Ovary (tissue), 7 donors: ENCODE measurements at regions not wholly inside any gene's neighbourhood (a gene's known extent, or its start where the extent isn't known, plus 50 kb on each side); places are given as distances from the start of the nearest gene placed in this dataset.

Source experiments
- DNase-seq, 5 donors: peaks; one replicate each; pipeline ENCODE4 v3.0.0-alpha.2; 2019 to 2020
- H3K27ac ChIP-seq, 2 donors: fragments of 200-600 bp; one replicate each; pipeline versions ENCODE4 v1.5.1 to v1.8.0; 2019 to 2022
- H3K27me3 ChIP-seq: fragments of 200-600 bp; one replicate; pipeline ENCODE4 v1.8.0; 2022
- H3K36me3 ChIP-seq: fragments of 200-600 bp; sonication (generic); one replicate; pipeline ENCODE4 v1.5.1; 2019
- H3K4me1 ChIP-seq: one replicate; pipeline ENCODE4 v1.8.1; 2013; ENCODE audit warnings: mild to moderate bottlenecking, moderate library complexity; ENCODE audit not compliant: insufficient read depth
- H3K4me3 ChIP-seq: fragments of 200-600 bp; sonication (generic); one replicate; pipeline ENCODE4 v1.5.1; 2017
- H3K9me3 ChIP-seq, 2 donors: fragments of 200-600 bp in 1 of 2; sonication (generic) in 1 of 2; one replicate each; pipeline versions ENCODE4 v1.5.1 to v1.8.1; 2013 to 2019; ENCODE audit warnings: mild to moderate bottlenecking in 1 of 2, moderate library complexity in 1 of 2
- EP300 ChIP-seq: sonication (generic); formaldehyde crosslinking; IDR thresholded peaks from one replicate; pipeline ENCODE4 v1.6.1; 2017; ENCODE audit warnings: antibody characterized with exemption
- POLR2A ChIP-seq: fragments of 450-650 bp; IDR thresholded peaks from one replicate; pipeline ENCODE4 v1.6.1; 2017; ENCODE audit warnings: antibody characterized with exemption, mild to moderate bottlenecking, moderate library complexity
- WGBS, 3 donors: extraction: QIAGEN DNeasy Blood & Tissue Kit in 1 of 3; methylation state at CpG; one replicate each; pipeline versions ENCODE4 v1.1.5 to v1.1.7; 2013 to 2017; 5-methylcytosine and 5-hydroxymethylcytosine counted together
- intact Hi-C, 4 donors: fragments of 100-400 bp; cut with DNase I; formaldehyde crosslinking; loops; one replicate each; pipeline versions ENCODE4 v1.11.0 to v1.15.1; 2022 to 2023
- TF ChIP-seq, protein P1 (sequence below), 3 donors: fragments of 450-650 bp in 2 of 3; fragments of 200-600 bp in 1 of 3; IDR thresholded peaks; one replicate each; pipeline versions ENCODE4 v1.5.1 to v1.8.0; 2016 to 2022; ENCODE audit warnings: antibody characterized with exemption in 3 of 3, mild to moderate bottlenecking in 1 of 3
- donor health status: DM: no; HTN: no; CAD: no; lungs with moderate emphysema.
- donor health status: DM: no; HTN: no; CAD: no.
- donor health status: Bipolar disorder and iron deficiency.
- donor health status: DM: no; HTN: no; CAD: no.
- donor health status: DM: yes; HTN: yes; CAD: no.

DNA sequence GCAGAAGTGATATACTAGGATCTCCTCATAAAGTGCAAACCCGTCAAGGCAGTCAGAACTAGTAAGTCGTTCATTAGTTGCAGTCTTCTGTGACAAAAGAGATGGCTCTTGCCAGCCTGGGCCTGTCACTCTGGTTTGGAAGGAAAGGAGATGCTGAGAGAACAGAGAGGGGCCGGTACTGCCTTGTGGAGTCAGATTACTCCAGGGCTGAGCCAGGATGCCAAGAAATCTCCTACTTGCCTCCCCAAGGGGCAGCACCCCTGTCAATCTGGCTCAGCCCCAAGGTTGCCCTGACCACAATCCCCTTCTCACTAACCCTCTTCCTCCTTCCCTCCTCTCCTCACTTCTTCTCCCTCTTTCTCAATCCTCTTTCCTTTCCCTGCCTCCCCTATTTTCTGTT is 62.9 kb upstream of the ASPRV1 start:
- no peaks in the 10 kb centered on the region for H3K36me3 ChIP-seq
- DNase-seq, result no peak
- H3K27ac ChIP-seq, result no peak overlapping the region
- 69 to 75% (median 74%) methylated on average over 3 of the region's 3 CpGs for WGBS, 3 donors
- intact Hi-C loops, result no loop called here
- H3K9me3 ChIP-seq, result no peaks in the 10 kb centered on the region
- H3K4me3 ChIP-seq, result no peak overlapping the region
- H3K4me1 ChIP-seq, result peaks cover 2% of the 10 kb centered on the region
- no peaks in the 10 kb centered on the region for H3K27me3 ChIP-seq
- TF ChIP-seq EP300, result no peak
- no peak for TF ChIP-seq POLR2A
- TF ChIP-seq, protein P1, sequence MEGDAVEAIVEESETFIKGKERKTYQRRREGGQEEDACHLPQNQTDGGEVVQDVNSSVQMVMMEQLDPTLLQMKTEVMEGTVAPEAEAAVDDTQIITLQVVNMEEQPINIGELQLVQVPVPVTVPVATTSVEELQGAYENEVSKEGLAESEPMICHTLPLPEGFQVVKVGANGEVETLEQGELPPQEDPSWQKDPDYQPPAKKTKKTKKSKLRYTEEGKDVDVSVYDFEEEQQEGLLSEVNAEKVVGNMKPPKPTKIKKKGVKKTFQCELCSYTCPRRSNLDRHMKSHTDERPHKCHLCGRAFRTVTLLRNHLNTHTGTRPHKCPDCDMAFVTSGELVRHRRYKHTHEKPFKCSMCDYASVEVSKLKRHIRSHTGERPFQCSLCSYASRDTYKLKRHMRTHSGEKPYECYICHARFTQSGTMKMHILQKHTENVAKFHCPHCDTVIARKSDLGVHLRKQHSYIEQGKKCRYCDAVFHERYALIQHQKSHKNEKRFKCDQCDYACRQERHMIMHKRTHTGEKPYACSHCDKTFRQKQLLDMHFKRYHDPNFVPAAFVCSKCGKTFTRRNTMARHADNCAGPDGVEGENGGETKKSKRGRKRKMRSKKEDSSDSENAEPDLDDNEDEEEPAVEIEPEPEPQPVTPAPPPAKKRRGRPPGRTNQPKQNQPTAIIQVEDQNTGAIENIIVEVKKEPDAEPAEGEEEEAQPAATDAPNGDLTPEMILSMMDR (IDR thresholded peaks at IDR 0.05), result no peak

DNA sequence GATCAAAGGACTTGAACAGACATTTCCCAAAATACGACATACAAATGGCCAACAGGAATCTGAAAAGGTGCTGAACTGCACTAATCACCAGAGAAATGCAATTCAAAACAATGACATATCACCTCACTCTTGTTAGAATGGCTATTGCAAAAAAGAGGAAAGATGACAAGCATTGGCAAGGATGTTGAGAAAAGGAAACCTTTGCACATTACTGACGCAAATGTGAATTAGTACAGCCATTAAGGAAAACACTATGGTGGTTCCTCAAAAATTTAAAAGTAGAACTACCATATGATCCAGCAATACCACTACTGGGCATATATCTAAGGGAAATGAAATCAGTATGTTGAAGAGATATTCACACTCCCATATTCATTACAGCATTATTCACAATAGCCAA is 57.7 kb upstream of the ASPRV1 start:
- 96 to 97% (median 97%) methylated on average over 2 of the region's 2 CpGs for WGBS, 3 donors
- no peaks in the 10 kb centered on the region for H3K9me3 ChIP-seq
- no peaks in the 10 kb centered on the region for H3K36me3 ChIP-seq
- DNase-seq, result no peak
- H3K4me1 ChIP-seq, result no peaks in the 10 kb centered on the region
- H3K27ac ChIP-seq, result no peak overlapping the region
- intact Hi-C loops, result no loop called here
- H3K4me3 ChIP-seq, result no peak overlapping the region
- TF ChIP-seq, protein P1 (IDR thresholded peaks at IDR 0.05), result no peak
- TF ChIP-seq POLR2A, result no peak
- no peak for TF ChIP-seq EP300
- H3K27me3 ChIP-seq, result no peaks in the 10 kb centered on the region

DNA sequence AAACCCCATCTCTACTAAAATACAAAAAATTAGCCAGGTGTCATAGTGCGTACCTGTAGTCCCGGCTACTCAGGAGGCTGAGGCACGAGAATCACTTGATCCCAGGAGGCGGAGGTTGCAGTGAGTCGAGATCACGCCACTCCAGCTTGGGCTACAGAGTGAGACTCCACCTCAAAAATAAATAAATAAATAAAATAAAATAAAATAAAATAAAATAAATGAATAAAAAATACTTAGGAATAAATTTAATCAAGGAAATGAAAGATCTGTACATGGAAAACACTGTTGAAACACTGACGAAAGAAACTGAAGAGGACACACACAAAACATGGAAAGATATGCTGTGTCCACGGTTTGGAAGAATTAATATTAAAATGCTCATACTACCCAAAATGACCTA is 56.5 kb upstream of the ASPRV1 start:
- intact Hi-C loops, result no loop called here
- Histone ChIP-seq H3K27me3 (no peaks in the 10 kb centered on the region), H3K9me3 (no peaks in the 10 kb centered on the region), H3K4me1 (no peaks in the 10 kb centered on the region), H3K4me3 (no peak overlapping the region), H3K27ac (no peak overlapping the region), H3K36me3 (no peaks in the 10 kb centered on the region)
- no peak for TF ChIP-seq POLR2A
- TF ChIP-seq, protein P1 (IDR thresholded peaks at IDR 0.05), result no peak
- no peak for TF ChIP-seq EP300
- DNase-seq, result no peak
- WGBS, 3 donors, result 92 to 98% (median 98%) methylated on average over 8 of the region's 8 CpGs

DNA sequence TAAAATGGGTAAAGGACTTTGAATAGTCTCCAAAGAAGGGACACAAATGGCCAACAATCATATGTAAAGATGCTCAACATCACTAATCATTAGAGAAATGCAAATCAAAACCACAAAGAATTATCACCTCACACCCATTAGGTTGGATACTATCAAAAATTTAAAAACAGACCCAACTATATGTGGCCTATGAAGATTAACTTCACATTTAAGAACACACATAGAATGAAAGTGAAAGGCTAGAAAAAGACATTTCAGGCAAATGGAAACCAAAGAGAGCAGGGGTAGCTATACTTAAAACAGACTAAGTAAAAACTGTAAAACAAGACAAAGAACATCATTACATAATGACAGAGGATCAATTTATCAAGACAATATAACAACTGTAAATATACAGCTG is 53.5 kb upstream of the ASPRV1 start:
- Histone ChIP-seq H3K27me3 (no peaks in the 10 kb centered on the region), H3K4me1 (no peaks in the 10 kb centered on the region), H3K4me3 (no peak overlapping the region), H3K36me3 (no peaks in the 10 kb centered on the region), H3K27ac (no peak overlapping the region), H3K9me3 (no peaks in the 10 kb centered on the region)
- intact Hi-C loops, result no loop called here
- DNase-seq, result no peak
- TF ChIP-seq EP300 (no peak), POLR2A (no peak)
- TF ChIP-seq, protein P1 (IDR thresholded peaks at IDR 0.05), result no peak

DNA sequence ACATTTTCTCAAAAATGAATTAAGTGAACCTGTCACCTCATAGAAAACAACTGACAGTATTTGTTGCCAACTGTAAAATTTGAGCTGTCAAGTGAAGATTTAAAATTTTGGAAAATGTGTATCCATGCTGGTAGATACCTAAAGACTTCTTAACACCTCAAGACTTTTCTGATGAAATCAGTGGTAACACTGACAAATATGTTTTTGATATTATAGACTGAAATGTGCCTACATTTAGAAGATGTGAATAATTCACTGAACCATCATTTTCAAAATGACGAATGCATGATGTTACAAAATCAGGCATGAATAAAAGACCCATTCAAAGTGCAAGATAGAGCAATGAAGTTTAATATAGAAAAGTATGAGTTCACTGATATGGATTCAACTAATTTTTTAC is 51.5 kb upstream of the ASPRV1 start:
- Histone ChIP-seq H3K36me3 (no peaks in the 10 kb centered on the region), H3K27ac (no peak overlapping the region), H3K27me3 (no peaks in the 10 kb centered on the region), H3K4me3 (no peak overlapping the region), H3K4me1 (no peaks in the 10 kb centered on the region), H3K9me3 (no peaks in the 10 kb centered on the region)
- DNase-seq, result no peak
- intact Hi-C loops, result no loop called here
- TF ChIP-seq EP300 (no peak), POLR2A (no peak)
- TF ChIP-seq, protein P1 (IDR thresholded peaks at IDR 0.05), result no peak
- 93 to 96% (median 93%) methylated on average over 1 of the region's 1 CpG for WGBS, 3 donors
